HG02943 (cell line): ENCODE measurements at regions not wholly inside any gene's neighbourhood (a gene's known extent, or its start where the extent isn't known, plus 50 kb on each side); places are given as distances from the start of the nearest gene placed in this dataset.
A peak's percentile ranks its signal among the peaks of the same experiment; 100 is the strongest.

Experiments
- ATAC-seq: cut with Tn5 transposase; IDR thresholded peaks from one replicate; pipeline ENCODE4 v1.9.1; 2021; ENCODE audit warnings: mild to moderate bottlenecking, low read depth, moderate library complexity; ENCODE audit not compliant: unreplicated experiment

DNA sequence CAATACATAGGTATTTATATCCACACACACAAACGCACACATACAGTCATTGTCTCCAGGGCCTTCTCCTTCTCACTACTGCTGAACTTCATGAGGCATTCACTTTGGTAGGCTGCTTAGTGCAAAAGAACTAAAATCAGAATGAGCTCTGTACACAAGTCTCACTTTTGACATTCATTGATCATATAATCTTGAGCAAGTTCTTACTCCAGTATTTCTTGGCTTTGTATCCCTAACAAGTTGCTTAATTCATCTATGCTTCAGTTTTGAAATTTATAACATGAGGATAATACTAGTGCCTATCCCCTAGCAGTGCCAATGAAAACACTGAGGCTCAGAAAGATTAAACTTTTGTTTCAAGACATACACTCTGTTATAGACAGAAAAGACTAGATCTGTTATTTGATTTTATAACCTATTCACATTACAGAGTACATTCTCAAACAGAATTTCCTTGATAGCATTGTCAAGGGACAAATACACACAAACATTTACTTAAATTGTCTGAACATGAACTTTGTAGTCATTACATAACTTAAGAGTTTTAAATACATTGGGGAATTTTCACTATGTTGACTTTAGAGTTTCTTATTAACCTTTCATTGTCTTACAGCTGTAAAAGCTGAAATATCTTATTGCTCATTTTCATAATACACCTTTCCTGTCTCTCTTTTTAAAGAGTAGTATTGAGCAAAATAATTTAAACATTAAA, 55.0 kb upstream of the SI start:
- ATAC-seq, result peak; percentile 47

GRCh38 chr3:165130708-165131107, 52.4 kb upstream of the SI start:
- ATAC-seq, result no peak

- ATAC-seq, result no peak
Measured at GRCh38 chr3:165128544-165128943, 50.2 kb upstream of the SI start.
